Thoracic aorta (tissue), 2 donors: ENCODE measurements at regions not wholly inside any gene's neighbourhood (a gene's known extent, or its start where the extent isn't known, plus 50 kb on each side); places are given as distances from the start of the nearest gene placed in this dataset.

Experiments
- ATAC-seq: fragments of 150-250 bp; one replicate; pipeline ENCODE4 v1.8.0; 2017; ENCODE audit warnings: low read depth; ENCODE audit not compliant: insufficient number of reproducible peaks, low FRiP score
- DNase-seq: peaks from one replicate; pipeline ENCODE4 v3.0.0-alpha.2; 2020; ENCODE audit warnings: low spot score
- H3K27ac ChIP-seq, 2 donors: fragments of 200-600 bp; sonication (generic); 1 replicate in 1 of 2; 2 replicates in 1 of 2; pipeline ENCODE4 v1.5.1; 2016; ENCODE audit warnings: mild to moderate bottlenecking in 2 of 2, moderate library complexity in 2 of 2
- H3K27me3 ChIP-seq: fragments of 200-600 bp; sonication (generic); replicated peaks from 2 replicates; pipeline ENCODE4 v1.6.0; 2016; ENCODE audit warnings: mild to moderate bottlenecking; ENCODE audit not compliant: insufficient read depth
- H3K36me3 ChIP-seq: fragments of 200-600 bp; sonication (generic); one replicate; pipeline ENCODE4 v1.5.1; 2016
- H3K4me1 ChIP-seq, 2 donors: fragments of 200-600 bp; sonication (generic); 1 replicate in 1 of 2; 2 replicates in 1 of 2; pipeline versions ENCODE4 v1.5.1 to v1.6.0; 2016; ENCODE audit warnings: low read depth in 2 of 2, mild to moderate bottlenecking in 1 of 2; ENCODE audit not compliant: control insufficient read depth in 1 of 2
- H3K4me3 ChIP-seq: fragments of 200-600 bp; sonication (generic); 2 replicates; pipeline ENCODE4 v1.5.1; 2016; ENCODE audit warnings: mild to moderate bottlenecking
- H3K9me3 ChIP-seq: fragments of 200-600 bp; sonication (generic); 2 replicates; pipeline ENCODE4 v1.5.1; 2016
- TF ChIP-seq, protein P1 (sequence below): fragments of 200-600 bp; sonication (generic); IDR thresholded peaks from one replicate; pipeline ENCODE4 v1.5.1; 2019; ENCODE audit warnings: antibody characterized with exemption

GRCh38 chr4:120536884-120537283 is 385.6 kb downstream of the PRDM5 start:
- no peak overlapping the region for H3K27ac ChIP-seq
- no peaks in the 10 kb centered on the region for H3K27me3 ChIP-seq
- no peaks in the 10 kb centered on the region for H3K9me3 ChIP-seq
- no peaks in the 10 kb centered on the region for H3K36me3 ChIP-seq
- H3K4me3 ChIP-seq = no peak overlapping the region
- DNase-seq = no peak
- no peak for ATAC-seq
- H3K4me1 ChIP-seq = no peaks in the 10 kb centered on the region
- TF ChIP-seq, protein P1, sequence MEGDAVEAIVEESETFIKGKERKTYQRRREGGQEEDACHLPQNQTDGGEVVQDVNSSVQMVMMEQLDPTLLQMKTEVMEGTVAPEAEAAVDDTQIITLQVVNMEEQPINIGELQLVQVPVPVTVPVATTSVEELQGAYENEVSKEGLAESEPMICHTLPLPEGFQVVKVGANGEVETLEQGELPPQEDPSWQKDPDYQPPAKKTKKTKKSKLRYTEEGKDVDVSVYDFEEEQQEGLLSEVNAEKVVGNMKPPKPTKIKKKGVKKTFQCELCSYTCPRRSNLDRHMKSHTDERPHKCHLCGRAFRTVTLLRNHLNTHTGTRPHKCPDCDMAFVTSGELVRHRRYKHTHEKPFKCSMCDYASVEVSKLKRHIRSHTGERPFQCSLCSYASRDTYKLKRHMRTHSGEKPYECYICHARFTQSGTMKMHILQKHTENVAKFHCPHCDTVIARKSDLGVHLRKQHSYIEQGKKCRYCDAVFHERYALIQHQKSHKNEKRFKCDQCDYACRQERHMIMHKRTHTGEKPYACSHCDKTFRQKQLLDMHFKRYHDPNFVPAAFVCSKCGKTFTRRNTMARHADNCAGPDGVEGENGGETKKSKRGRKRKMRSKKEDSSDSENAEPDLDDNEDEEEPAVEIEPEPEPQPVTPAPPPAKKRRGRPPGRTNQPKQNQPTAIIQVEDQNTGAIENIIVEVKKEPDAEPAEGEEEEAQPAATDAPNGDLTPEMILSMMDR = no peak

DNA sequence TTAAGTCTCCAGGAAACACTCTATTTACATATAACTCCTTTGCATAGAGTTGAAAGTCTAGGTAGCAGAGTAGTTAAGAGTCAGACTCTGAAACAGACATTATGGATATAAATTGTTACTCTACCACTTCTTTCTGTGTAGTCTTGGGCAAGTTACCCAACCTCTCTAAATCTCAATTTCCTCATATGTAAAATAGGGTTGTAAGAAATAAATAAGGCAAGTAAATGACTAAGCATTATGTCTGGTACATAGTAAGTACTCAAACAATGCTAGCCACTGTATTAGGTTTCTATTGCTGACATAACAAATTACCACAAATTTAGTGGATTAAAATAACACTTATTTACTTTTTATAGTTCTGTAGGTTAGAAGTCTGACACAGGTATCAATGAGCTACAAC is 394.1 kb downstream of the PRDM5 start:
- TF ChIP-seq, protein P1 = no peak
- ATAC-seq (no peak), DNase-seq (no peak)
- H3K4me1 ChIP-seq = no peaks in the 10 kb centered on the region
- no peaks in the 10 kb centered on the region for H3K9me3 ChIP-seq
- no peak overlapping the region for H3K4me3 ChIP-seq
- H3K36me3 ChIP-seq = no peaks in the 10 kb centered on the region
- no peak overlapping the region for H3K27ac ChIP-seq
- H3K27me3 ChIP-seq = no peaks in the 10 kb centered on the region

- Histone ChIP-seq H3K9me3 (no peaks in the 10 kb centered on the region), H3K36me3 (no peaks in the 10 kb centered on the region), H3K27ac (no peak overlapping the region), H3K4me1 (no peaks in the 10 kb centered on the region), H3K4me3 (no peak overlapping the region), H3K27me3 (no peaks in the 10 kb centered on the region)
- TF ChIP-seq, protein P1 = no peak
- no peak for DNase-seq
- no peak for ATAC-seq
Observed at GRCh38 chr4:120526033-120526432, 396.5 kb downstream of the PRDM5 start.

DNA sequence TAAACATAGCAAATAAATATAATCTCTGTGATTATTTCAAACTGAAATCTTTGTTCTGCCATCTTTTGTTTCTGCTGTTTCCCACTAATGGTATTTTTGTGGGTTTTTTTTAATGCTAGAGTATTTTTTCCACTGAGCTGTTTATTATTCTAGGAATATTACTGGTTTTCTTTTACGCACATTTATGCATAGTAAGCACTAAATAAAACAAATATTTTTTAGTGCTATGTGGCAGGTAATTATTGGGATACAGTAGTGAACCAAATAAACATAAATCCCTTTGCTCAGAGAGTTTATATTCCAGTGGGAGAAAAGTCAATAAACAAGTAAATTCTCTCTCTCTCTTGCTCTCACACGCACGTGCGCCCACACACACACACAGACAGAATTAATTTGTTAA is 397.4 kb downstream of the PRDM5 start:
- H3K4me1 ChIP-seq = no peaks in the 10 kb centered on the region
- H3K27me3 ChIP-seq = no peaks in the 10 kb centered on the region
- DNase-seq (no peak), ATAC-seq (no peak)
- H3K9me3 ChIP-seq = no peaks in the 10 kb centered on the region
- no peak overlapping the region for H3K27ac ChIP-seq
- H3K36me3 ChIP-seq = no peaks in the 10 kb centered on the region
- no peak overlapping the region for H3K4me3 ChIP-seq
- TF ChIP-seq, protein P1 = no peak

- H3K36me3 ChIP-seq = no peaks in the 10 kb centered on the region
- TF ChIP-seq, protein P1 = no peak
- H3K4me3 ChIP-seq = no peak overlapping the region
- H3K4me1 ChIP-seq = no peaks in the 10 kb centered on the region
- no peaks in the 10 kb centered on the region for H3K9me3 ChIP-seq
- ATAC-seq (no peak), DNase-seq (no peak)
- H3K27ac ChIP-seq = no peak overlapping the region
- no peaks in the 10 kb centered on the region for H3K27me3 ChIP-seq
Observed at GRCh38 chr4:120524237-120524636, 398.3 kb downstream of the PRDM5 start.
